Fibroblast of skin of scalp (primary cell): ENCODE measurements at regions not wholly inside any gene's neighbourhood (a gene's known extent, or its start where the extent isn't known, plus 50 kb on each side); places are given as distances from the start of the nearest gene placed in this dataset.
"Not testable (repeated sequence)": the region's sequence is repeated elsewhere in the genome, so short reads cannot be mapped to it uniquely, and the experiment has no call there.

Source experiments
- DNase-seq: peaks from one replicate; pipeline ENCODE4 v3.0.0-alpha.2; 2013

DNA sequence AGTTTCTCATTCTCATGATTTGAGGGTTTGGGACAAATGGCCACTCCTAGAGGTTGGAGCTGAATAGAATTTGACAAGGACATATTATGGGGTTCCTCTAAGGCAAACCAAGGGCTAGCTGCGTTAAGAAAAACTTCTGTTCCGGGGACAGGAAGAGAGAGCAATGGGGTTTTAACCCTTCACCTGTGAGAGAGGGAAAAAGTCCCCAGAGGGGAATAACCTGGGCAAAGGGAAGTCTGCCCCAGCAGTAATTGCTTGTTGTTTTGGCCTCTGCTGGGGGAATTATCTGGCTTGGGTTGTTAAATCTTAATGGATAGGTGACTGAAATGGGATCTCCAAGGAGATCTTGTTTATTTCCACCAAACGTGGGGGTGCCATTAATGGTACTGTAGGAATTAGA, 110.1 kb upstream of the MOCS2 start:
- DNase-seq: no peak

DNA sequence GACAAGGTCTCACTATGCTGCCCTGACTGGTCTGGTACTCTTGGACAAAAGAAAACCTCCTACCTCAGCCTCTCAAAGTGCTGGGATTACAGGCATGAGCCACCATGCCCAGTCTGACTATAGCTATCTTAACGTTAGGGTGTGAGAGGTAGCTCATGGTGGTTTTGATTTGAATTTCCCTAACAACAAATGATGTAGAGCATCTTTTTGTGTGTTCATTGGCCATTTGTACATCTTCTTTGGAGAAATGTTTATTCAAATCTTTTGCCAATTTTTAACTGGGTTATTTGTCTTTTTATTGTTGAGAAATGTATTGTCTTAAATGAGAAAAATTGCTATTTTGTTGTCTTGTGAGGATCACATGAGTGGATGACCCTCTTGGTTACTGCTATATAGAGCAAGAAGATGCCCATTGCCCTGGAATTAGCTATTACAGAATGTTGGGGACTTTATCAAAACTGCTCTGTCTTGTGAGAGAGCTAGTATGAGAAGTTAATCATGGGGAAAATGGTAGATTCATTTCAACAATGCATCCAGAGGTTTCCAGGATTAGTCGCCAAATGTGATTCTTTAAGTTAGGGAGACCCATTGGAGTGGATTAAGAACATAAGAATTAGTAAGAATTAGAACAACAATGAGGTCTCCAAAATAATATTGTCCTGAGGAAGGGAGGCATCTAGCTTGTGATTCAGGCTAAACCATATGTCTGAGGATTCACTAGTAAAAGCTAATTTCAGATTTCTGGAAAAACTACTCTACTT, 124.3 kb upstream of the MOCS2 start:
- DNase-seq: peak; percentile 33

DNA sequence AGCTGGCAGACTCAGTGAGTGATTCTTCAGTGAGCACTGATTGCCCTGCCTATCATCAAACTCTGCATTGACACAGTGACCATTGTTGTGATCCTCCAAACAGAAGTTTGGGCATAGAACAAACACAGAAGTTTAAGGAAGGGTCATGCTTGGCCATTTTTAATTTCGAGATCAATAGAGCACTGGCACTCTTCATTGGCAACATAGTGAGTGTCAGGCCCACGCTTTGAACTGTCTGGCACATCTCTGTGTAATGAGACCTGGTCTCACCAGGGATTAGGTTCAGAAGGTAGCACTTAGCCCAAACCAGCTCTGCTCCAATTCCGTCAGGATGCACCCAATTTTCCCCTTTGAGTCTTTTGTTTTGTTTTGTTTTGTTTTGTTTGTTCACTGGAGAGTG, 127.1 kb upstream of the MOCS2 start:
- DNase-seq: no peak

DNA sequence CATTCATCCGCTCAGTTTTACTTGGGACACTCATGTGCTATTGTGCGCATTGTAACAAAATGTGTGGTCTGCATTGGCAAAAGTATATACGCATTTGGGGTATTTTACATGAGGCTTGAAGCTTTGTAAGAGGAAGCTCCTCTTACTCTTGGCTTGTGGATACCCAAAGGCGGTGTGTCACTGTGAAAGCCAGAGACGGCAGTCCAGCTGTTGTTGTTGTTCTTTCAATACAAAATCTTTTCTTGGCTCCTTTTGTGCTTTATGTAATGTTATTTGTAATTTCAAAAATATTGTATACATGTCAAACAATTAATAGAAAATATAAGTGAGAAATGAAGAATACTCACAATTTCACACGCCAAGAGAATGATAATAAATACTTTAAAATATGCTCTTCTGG, 128.3 kb upstream of the MOCS2 start:
- DNase-seq: no peak

GRCh38 chr5:53239301-53239990, 129.9 kb upstream of the MOCS2 start:
- no peak for DNase-seq

- DNase-seq: no peak
Observed at GRCh38 chr5:53240661-53241060, 131.1 kb upstream of the MOCS2 start.

- no peak for DNase-seq
Observed at GRCh38 chr5:53241572-53241971, 132.0 kb upstream of the MOCS2 start.

DNA sequence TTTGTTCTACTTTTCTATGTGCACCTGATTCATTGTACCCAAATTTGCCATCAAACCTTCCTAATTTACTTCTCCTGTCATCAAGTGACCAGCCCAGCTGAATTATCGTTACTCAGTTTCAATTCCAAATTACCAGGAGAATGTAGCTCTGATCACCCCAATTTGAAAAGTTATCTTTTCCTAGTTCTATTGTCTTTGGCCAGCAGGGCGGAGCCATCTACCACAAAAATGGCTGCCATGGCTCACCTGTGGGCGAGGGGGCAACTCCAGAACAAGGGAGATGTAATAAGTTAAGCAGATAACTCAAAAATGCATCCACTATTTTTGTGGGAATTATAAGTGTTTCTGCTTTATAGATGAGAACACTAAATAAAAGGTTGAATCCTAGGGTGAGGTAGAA, 133.8 kb upstream of the MOCS2 start:
- DNase-seq: no peak

DNA sequence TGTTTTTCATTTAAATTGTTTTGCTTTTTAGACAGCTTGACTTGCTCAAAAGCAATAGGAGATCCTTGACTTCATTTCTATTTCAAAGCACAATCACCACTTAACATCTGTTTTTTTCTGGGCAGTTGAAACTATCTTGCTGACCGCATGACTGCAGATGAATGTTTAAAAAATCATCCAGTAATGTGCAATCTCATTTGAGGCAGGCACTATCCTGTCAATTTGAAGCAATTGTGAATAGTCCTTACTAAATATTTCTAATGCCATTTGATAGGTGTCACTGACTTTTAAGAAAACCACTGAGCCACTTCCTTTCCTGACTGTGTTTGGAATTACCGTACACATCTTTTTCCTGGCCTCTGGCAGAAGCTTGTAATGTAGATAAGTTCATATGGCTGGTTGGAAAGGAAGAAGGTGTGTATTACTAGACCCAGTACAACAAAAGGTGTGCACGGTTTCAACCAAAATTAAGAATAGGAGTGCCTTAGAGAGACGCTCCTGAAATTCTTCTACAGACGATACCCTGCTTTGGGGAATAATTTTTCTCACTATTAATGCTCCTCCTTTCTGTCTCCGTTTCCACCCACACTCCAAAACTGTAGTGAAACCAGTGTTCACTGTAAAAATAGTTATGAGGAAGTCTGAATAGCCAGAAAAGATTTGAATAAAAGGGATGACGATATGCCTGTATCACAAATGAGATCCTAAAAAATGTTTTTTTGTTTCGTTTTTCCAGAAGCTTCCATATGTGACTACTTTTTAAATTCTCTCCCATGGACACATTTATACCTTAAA, 136.7 kb upstream of the MOCS2 start:
- DNase-seq: peak; percentile 94

GRCh38 chr5:53249529-53250200, 140.1 kb upstream of the MOCS2 start:
- peak; percentile 94 for DNase-seq

DNA sequence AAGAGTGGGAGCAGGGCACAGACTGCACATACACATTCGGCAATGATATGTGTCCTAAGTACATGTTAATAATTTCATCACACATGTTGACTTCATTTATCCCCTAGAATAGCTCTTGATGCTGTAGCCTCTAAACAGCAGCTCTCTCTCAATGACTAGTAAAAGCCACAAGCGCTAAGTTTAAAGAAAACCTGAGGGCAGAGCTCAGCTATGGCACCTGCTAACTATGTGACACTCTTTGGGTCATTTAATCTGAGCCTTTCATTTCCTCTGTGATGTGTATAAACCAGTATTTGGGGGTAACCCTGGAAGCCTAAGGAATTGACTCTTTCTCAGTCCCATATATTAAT, 140.6 kb upstream of the MOCS2 start:
- DNase-seq: no peak

GRCh38 chr5:53253421-53253871, 143.9 kb upstream of the MOCS2 start:
- peak; percentile 60 for DNase-seq

- DNase-seq: no peak
Observed at GRCh38 chr5:53256746-53257145, 147.2 kb upstream of the MOCS2 start.

DNA sequence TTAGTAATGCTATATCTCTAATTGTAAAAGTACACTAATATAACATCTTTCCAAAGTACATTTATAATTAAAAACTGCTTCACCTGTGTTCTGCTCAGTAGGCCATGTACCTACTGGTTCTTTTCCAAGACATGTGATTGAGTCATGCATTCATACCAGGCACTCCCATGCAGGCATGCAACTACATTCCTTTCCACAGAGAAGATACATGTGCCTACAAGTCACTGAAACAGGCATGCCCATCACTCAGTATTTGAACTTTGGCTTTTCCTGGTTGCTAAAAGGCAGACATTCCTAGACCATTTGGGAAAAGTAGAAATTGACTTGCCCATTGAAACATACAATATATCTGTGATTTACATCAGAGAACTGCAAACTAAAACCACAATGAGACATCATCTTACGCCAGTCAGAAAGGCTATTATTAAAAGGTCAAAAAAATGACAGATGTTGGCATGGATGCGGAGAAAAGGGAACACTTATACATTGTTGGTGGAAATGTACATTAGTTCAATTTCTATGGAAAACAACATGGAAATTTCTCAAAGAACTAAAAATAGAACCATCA, 148.3 kb upstream of the MOCS2 start:
- DNase-seq: peak; percentile 19

DNA sequence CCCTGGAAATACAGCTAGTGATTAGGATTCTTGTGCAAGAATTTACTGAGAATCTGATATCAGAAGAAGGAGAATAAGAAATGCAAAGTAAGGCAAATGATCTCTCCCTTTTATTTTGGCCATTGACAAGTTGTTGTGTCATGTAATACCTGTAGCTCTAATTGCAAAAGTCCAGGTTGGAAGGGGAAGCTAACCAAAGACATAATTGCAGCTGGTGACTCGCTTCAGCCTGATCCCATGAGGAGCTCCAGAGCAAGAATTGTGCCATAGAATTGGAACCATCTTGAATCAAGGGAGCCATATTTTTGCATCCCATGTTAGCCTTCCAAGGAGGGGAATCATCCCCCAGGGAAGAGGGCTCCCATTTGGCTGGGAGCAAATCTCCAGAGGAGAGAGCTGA, 149.6 kb upstream of the MOCS2 start:
- no peak for DNase-seq

GRCh38 chr5:53260446-53260845, 150.9 kb upstream of the MOCS2 start:
- DNase-seq: no peak

GRCh38 chr5:53261245-53261644, 151.7 kb upstream of the MOCS2 start:
- peak; percentile 76 for DNase-seq

DNA sequence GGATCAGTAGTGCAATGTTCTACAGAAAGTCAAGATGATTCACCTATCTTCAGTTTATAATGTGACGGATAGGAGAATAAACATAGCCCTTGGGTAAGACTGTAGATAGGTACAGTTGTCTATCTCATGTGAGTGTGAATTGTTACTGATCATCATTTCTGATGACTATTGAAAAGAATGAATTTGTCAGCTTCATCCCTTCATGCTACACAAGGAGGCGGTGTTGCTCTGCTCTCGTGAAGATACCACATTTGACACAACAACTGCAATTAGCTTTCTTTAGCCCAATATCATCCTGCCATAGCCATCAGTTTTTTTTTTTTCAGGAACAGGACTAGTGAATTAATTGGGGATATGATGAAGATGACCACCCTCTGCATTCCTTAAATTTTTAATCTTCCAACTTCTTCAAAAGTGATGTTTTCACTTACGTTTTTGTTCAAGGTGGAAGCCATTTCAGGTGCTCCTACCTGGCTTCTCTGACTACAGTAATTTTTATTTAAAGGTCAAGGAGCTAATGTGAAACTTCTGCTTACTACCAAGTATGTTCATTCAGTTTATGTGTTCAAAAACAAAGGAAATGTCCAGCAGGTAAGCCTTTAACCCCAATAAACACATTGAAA, 152.9 kb upstream of the MOCS2 start:
- peak; percentile 58 for DNase-seq

DNA sequence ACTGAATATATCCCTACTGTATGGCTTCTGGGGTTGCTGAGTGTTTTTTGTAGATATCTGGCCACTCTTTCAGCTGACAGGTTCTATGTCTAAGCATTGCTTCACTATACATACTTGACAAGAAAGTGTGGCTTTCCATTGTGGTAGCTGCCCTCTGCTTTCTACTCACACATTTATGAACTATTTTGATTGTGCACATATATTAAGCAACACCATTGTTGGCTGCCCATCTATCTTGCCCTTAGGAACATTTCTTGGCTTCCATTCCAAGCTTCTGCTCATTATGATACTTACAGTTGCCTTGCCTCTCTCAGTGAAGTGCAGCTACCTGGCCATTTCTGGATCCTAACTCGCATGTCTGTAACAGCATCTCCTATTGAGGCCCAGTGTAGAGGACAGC, 153.6 kb upstream of the MOCS2 start:
- DNase-seq: no peak

GRCh38 chr5:53265043-53265442, 155.5 kb upstream of the MOCS2 start:
- DNase-seq: no peak

- not testable (repeated sequence) for DNase-seq
Observed at GRCh38 chr5:53268241-53268640, 158.7 kb upstream of the MOCS2 start.

GRCh38 chr5:53275666-53276065, 166.1 kb upstream of the MOCS2 start:
- no peak for DNase-seq
